LoVo (cell line): ENCODE measurements at regions not wholly inside any gene's neighbourhood (a gene's known extent, or its start where the extent isn't known, plus 50 kb on each side); places are given as distances from the start of the nearest gene placed in this dataset.
"Not testable (repeated sequence)": the region's sequence is repeated elsewhere in the genome, so short reads cannot be mapped to it uniquely, and the experiment has no call there.

Experiments used
- DNase-seq: peaks from one replicate; pipeline ENCODE4 v3.0.0-alpha.2; 2016; ENCODE audit warnings: low spot score

DNA sequence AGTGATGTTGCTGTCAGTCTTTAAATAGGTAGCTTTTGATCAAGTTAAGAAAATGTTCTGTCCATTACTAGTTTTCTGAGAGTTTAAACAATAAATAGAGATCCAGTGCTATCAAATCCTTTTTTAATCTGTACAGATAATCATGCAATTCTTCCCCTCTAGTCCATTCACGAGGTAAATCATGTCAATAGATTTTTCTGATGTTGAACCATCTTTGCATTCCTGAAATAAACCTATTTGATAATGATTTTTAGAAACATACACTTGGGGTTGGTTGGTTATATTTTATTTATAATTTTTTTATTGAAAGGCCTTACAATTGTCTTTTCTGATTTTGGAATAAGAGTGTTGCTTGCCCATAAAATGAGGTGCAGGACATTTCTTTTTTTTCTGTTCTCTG, 95.0 kb downstream of the FAM53A start:
- DNase-seq, result no peak

DNA sequence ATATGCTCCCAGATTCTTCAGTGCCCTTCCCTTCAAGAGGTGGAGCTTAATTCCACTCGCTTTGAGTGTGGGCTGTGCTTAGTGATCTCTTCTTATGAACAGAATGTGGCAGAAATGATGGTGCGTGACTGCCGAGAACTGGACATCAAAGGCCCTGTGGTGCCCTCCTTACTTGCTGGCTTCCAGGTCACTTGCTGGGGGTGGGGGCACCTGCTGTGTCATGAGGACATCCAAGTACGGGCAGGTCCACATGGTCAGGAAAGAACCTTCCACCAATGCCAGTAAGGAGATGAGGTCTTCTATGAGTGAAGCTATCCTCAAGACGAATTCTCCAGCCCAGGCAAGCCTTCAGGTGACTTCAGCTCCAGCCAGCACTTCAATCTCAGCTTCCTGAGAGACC, 95.8 kb downstream of the FAM53A start:
- DNase-seq, result no peak

DNA sequence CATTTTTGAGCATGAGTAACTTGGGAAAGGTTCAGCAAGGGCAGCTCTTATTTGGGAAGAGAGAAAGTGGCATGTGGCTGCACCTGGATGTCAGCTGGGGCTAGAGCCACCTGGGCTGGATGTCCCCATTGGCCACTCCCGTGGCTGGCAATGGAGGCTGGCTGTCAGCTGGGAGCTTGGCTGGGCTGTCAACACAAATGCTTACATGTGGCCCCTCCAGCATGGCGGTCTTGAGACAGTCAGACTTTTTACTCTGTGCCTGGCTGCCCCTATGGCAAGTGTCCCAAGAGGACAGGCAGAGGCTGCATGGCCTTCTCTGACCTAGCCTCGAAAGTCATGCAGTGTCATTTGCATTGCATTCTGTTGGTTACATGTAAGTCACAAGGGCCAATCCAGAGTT, 99.6 kb downstream of the FAM53A start:
- no peak for DNase-seq

DNA sequence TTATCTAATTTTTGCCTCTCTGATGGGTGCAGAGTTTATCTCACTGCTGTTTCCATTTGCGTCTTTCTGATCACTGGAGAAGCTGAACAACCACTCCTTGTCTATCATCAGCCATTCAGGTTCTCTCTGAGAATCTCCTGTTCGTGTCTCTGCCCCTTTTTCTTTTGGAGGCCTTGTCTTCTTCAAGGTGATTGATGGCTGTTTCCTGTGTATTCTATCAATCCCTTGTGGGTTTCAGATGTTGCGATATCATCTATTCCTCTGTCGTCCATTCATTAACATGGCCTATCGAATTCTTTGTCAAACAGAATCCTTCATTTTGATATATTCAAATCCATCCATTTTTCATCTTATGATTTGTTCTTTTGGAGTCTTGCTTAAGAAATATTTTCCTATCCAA, 100.3 kb downstream of the FAM53A start:
- DNase-seq, result no peak

DNA sequence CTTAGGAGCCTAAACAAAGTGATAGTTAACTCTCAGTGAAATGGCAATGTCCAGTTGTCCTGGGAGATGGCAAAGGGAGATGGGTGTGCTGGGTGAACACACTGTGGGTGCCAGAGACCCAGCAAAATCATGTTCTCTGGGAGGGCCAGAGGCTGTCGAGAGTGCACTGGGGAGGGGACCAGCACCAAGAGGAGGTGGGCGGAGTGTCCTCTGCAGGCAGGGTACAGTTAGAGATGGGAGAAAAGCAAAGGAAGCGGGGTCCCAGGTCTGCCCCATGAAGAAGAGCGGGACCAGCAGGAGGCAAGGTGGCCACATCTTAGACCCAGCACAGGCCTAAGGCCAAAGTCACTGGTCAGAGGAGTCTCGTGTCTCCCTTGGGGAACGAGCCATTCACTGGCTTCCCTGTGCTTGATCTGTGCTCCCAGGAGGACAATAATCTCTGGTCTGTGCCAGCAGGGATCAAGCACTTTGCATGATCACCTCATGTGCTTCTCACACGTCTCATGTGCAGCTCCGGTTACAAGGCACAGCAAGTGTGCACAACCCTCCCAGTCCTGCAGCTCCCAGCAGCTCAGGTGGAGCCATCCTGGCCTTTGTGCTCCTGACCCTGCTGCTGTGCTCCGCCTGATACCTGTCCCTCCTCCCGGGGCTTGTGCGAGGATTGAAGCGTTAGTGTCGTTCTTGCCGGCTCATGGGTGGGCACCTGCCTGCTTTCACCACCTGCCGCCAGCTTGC, 100.9 kb downstream of the FAM53A start:
- no peak for DNase-seq

DNA sequence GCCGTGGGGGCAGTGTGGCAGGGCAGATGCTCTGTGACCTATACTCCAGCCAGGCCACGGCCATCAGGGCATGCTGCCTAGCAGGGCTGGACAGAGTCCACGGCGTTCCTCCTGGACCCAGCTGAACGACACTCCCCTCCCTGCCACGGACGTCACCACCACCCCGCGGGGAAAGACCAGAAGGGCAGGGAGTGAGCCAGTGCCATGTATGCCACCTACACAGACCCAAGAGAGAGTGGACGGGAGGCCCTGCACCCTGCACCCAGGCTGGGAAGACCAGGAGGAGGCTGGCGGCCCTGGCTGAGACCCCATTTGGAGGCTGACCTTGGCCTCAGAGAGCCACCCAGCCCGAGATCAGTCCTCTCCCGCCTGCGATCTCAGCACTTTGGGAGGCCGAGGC, 101.9 kb downstream of the FAM53A start:
- no peak for DNase-seq

DNA sequence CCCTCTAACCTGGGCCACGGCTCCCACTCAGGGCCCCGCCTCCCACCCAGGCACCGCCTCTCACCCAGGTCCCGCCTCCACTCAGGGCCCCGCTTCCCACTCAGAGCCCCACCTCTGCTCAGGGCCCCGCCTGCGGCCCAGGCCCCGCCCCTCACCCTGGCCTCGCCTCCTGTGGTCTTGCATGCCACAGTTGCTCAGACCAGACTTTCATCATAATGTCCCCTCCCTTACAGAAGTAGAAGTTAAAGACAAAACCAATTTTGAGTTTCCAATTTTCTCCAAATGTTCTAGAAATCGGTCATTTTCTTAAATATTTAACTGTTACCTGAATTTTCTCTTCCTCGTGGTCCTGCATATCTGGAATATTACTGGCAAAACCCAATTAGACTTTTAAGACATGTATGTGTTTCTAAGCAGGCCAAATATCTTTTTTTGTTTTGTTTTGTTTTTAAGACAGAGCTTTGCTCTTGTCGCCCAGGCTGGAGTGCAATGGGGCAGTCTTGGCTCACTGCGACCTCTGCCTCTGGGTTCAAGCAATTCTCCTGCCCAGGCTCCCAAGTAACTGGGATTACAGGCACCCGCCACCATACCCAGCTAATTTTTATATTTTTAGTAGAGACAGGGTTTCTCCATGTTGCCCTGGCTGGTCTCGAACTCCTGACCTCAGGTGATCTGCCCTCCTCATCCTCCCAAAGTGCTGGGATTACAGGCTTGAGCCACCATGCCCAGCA, 102.8 kb downstream of the FAM53A start:
- peak; percentile 84 for DNase-seq

DNA sequence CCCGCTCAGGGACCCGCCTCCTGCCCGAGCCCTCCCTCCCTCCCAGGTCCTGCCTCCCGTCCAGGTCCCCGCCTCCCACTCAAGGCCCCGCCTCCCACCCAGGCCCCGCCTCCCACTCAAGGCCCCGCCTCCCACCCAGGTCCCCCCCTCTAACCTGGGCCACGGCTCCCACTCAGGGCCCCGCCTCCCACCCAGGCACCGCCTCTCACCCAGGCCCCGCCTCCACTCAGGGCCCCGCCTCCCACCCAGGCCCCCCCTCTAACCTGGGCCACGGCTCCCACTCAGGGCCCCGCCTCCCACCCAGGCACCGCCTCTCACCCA, 103.5 kb downstream of the FAM53A start:
- DNase-seq, result not testable (repeated sequence)

DNA sequence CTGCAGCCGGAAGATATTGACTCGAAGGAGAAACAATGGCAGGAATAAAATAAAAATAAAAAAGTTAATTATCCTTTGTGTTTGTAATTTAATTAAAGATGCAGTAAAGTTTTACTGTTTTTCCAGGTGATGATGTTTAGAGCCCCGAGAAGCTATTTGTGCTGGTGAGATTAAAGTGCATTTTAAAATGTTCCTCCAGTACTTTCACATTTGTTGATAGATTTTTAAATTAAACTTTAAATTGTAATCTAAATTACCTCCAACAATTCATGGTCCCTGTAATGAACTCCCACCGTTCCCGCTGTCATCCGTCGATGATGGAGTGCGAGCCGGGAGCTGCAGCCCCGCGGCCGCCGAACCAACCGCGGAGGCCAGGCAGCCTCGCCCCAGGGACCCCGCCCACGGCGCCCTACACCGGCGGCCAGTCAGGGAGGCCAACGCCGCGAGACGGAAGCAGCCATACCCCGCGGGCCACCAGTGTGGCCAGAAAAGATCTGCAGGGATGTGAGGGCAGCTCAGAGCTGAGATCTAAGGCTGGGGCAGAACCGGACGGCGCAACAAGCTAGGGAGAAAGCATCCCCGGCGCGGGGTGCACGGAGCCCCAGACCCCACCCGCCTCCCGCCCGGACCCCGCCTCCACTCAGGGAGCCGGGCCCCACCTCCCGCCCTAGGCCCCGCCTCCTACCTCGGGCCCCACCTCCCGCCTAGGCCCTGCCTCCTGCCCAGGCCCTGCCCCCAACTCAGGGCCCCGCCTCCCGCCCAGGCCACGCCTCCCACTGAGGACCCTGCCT, 104.0 kb downstream of the FAM53A start:
- peak; percentile 83 for DNase-seq

DNA sequence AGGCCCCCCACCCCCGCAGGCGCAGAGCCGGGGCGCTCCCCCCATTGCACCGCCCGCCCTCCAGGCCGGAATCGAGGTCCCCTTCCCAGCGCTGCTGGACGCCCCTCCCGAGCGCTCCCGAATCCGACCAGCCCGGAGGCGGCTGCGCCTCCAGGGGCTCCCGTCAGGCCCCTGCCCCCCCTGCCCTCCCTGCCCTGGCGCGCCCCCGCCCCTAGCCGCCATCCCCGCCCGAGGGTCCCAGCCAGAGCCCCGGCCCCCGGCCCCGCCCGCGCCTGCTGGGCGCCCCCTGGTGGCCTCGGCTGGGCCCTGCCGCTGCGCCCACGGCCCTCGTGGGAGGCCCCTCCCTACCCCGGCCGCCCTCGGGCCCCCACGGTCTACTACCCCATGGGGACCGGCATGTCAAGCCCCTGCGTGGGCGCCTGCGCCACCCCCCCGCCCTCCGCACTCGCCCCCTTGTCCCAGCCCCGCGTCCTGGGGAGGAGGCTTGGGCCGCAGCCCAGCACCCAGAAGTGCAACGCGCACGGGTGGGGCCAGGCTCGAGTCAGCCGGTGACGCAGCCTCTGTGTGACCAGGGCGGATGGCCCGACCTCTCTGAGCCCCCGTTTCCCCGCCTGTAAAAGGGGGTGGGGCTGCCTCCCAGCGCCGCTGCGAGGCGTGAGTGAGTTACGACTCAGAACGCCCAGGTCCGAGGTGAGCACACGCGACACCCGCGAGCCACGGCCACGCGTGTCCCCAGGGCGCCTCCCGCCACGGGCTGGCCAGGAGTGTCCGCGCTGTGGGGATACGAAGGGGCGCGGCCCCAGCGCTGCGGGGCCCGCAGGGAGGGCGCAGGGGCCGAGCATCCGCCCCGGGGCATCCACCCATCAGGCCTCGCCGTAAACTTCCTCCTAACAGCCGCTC, 104.9 kb downstream of the FAM53A start:
- peak; percentile 84 for DNase-seq

DNA sequence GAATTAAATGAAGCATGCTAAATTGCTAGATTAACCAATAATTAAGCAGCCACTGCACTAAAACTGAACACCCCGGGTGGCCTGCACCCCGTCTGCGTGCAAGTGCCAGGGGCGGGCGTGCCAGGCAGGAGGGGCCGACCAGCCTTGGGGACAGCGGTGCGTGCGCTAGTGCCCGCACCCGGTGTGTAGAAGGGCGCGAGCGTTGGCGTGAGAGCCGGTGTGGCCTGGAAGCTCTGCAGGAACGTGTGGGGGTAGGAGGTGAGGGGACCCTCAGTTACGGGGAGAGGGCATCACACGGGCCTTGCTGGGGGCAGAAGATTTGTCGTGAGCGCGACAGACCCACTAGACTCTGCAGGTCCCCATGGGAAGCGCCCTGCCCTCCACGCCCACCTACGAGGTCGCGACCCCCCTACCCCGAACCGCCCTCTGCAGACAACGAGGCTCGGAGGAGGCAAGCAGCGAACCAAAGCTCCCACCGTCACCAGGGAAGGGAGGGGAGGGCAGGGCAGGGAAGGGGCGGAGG, 105.8 kb downstream of the FAM53A start:
- no peak for DNase-seq

DNA sequence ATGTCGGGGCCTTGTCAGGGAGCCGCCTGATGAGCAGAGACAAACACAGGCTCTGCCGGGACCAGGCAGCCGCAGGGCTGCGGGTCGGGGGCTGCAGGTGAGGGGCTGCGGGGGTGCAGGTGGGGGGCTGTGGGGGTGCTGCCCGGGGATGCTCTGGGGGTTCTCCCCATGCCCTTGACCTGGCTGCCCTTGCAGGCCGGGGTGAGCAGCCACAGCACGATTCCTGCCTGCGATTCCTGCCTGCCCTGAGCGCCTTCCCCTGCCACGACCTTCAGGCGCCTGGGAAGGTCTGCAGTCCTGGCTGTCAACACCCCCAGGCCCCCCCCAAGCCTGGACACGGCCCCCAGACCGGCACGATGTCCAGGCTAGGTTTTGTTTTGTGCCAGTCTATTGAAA, 106.3 kb downstream of the FAM53A start:
- no peak for DNase-seq

DNA sequence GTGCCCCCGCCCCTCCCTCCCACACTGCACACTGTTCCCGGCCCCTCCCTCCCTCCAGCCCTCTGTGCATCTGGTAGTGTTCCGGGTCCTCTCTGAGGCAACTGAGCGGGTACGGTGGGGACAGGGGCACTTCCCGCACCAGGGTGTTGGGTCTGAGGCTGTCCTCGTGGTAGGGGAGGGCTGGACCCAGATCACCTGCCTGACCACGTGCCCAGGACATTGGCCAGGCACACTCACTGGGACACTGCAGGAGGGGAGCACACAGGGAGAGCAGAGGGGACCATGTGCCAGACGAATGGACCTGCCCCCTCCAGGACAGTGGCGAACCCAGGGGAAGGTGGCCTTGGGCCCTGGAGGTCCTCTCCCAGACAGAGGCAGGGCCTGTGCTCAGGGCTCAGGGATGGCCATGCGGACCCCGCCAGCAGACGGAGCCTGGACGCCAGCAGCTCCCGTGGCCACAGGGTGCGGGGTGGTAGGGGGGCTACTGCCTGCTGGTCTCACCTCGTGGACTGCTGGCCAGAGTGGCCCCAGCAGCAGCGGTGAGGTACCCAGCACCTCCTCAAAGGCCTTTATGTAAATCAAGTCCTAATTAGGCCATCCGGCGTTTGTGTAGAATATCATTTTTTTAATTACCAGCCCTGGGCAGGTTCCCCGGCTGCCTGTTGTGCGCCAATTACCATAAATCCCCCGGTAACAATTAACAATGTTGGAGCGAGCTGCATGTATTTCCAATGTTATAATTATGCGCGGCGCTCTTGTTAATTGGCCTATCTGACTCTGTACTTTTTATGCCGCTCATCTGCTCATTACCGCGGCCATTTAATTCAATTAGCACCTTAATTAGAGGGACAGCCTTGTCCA, 106.9 kb downstream of the FAM53A start:
- no peak for DNase-seq

DNA sequence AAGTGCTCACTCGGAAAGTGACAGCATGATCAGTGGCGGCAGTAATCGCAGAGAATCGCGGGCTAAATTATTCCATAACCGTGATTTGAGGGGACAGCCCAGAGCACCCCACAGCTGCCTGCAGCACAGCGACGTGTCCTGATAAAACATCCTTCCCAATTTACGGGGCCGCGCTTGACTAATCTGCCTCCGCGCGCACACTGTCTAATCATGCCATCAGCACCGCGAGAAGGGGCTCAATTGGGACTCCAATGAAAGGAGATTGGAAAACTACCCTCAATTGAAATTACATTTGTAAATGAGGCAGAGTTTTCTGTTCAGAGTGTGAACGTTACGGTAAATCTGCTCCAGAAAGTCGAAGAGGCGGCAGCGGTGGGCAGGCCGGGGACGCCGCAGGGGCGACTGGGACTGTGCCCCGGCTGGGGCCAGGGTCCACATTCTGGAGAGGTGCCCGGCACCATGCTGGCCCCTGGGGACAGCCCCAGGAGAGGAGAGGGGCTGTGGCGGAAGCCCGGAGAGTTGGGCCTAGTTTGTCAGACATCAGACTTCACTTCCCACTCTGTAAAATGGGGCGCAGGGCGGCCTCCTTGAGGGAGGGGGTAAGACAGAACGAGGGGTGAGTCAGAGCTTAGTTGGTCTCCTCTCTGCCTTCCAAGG, 107.7 kb downstream of the FAM53A start:
- DNase-seq, result no peak

DNA sequence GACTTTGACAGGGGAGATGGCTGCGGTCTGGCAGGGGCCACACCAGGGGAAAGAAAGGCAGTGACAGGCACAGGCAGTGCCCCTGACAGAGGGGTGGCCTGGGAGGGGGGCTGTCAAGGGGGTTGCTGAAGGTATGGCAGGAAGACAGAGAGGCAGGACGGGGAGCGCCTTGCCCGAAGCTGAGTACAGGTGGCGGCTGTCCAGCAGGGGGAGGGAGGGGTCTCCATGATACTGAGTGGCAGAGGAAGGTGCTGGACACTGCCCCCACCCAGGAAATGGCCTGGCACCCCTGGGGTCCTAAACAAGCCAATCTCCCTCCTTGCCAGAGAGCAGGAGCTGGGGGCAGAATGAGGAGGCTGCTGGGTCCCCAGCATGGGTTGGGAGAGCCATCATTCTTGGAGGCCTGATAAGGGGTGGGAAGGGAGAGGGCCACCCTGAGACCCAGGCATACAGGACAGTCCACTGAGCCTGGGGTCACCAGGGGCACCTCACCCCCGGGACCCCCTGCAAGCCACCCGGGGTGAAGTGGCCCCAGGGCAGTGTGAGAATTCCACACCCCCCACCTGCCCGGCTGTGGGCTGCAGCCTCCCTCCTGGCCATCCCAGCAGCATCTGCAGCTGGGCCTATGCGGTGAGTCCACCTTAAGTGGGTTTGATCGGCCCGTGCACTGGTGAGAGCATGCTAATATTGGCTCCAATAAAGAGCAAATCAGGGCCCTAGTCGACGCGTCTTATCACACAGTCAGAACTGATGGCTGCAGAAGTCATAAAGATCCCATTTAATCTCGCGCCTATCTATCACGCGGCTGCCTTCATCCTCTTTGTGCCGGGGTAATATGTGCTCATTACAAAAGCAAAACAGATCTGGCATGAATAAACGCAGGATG, 108.5 kb downstream of the FAM53A start:
- DNase-seq, result no peak

DNA sequence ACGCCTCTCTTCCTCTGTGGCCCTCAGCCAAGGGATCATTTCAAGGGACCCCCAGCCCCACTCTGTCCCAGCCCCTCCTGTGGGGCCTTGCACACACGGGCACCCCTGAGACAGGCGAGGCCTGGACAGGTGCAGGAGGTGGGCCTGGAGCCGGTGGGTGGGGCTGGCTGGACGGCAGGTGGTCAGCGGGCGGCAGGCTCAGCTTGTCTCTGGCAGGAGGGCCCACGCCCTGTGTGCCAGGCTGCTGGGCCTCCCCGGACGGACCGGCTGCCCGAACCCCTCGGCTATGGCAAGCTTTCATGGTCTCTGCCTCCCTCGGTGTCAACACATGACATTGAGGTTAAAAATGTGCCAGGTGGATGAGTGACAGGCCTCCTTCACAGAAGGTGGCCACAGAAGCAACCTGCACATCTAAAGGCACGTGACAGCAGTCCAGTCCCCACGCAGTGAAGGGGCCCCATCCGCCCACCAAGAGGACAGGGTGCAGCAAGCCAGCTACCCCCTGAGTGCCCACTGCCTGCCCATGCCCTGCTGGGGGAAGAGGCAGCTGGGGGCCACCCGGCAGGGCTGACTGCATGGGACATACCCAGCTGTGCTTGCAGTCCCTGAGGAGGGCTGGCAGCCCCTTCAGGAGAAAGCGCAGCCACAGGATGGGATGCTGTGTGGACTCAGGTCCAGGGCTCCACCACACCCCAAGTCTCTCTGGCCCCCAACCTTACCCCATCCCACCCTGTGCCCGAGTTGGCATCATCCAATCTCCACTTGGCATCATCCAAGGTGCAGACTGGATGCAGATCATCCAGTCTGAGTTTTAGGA, 109.3 kb downstream of the FAM53A start:
- no peak for DNase-seq

DNA sequence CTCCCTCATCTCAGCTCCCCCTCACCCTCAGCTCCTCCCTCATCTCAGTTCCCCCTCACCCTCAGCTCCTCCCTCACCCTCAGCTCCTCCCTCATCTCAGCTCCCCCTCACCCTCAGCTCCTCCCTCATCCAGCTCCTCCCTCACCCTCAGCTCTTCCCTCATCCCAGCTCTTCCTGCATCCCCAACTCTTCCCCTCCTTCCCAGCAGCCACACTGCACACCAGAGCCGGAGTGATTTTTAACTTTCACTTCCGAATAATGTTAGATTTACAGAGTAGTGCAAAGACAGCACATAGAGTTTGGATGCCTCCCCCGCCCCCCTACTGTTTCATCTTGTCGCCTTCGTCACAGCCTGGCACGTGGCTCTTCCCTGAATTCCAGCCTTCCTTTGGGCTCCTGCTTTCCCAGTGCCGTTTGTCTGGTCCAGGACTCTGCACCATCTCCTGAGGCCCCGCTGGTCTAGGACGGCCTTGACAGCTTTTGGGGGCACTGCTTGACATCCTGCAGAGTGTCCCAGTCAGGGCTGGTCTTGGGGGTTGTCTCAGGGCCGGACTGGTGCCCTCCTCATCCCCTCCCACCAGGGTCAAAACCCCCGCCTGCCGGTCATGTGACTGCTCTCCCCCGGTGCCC, 110.2 kb downstream of the FAM53A start:
- no peak for DNase-seq
